IMR-90 (cell line): ENCODE measurements at regions not wholly inside any gene's neighbourhood (a gene's known extent, or its start where the extent isn't known, plus 50 kb on each side); places are given as distances from the start of the nearest gene placed in this dataset.

ENCODE experiments used
- ATAC-seq: fragments of 200-7000 bp; cut with Tn5 transposase; 2 replicates; pipeline ENCODE4 v1.9.1; 2020; ENCODE audit warnings: low read depth, mild to moderate bottlenecking, moderate library complexity
- BruUV-seq: library from RNA; stranded (reverse); fragments of 400-500 nt; replicated peaks from 2 replicates; lab custom pipeline; 2021; lab: Mats Ljungman, UMichigan
- CTCF ChIA-PET: fragments of 300-600 bp; formaldehyde crosslinking; extraction: SDS; loops from one replicate; lab custom pipeline; 2021; ENCODE audit warnings: antibody characterized with exemption; lab: Yijun Ruan, JAX
- POLR2A ChIA-PET: fragments of 300-600 bp; sonication (Branson Sonifier 250); formaldehyde crosslinking; loops from one replicate; lab custom pipeline; 2022; ENCODE audit warnings: antibody characterized with exemption; ENCODE audit not compliant: unreplicated experiment; lab: Charles Lee
- DNase-seq: peaks from one replicate; pipeline ENCODE4 v3.0.0; 2013
- H2AFZ ChIP-seq: replicated peaks from 2 replicates; pipeline ENCODE3; 2013; ENCODE audit warnings: low read length, mild to moderate bottlenecking; ENCODE audit not compliant: poor library complexity
- H2AK5ac ChIP-seq: 2 replicates; pipeline ENCODE4 v1.6.1; 2013; ENCODE audit warnings: low read depth, low read length, inconsistent platforms
- H2AK9ac ChIP-seq: replicated peaks from 2 replicates; pipeline ENCODE3; 2013; ENCODE audit warnings: mild to moderate bottlenecking, low read depth, low read length, moderate library complexity; ENCODE audit not compliant: poor library complexity
- H2BK120ac ChIP-seq: 2 replicates; pipeline ENCODE4 v1.6.1; 2013; ENCODE audit warnings: low read depth, low read length, inconsistent platforms
- H2BK15ac ChIP-seq: 3 replicates; pipeline ENCODE4 v1.6.1; 2013; ENCODE audit warnings: low read depth, low read length, inconsistent platforms
- H2BK20ac ChIP-seq: 2 replicates; pipeline ENCODE4 v1.6.1; 2013; ENCODE audit warnings: low read depth, mild to moderate bottlenecking, inconsistent platforms, low read length, moderate library complexity
- H2BK5ac ChIP-seq: 2 replicates; pipeline ENCODE4 v1.6.1; 2013; ENCODE audit warnings: mild to moderate bottlenecking, low read depth, low read length, inconsistent platforms; ENCODE audit not compliant: poor library complexity, severe bottlenecking
- H3K14ac ChIP-seq: replicated peaks from 2 replicates; pipeline ENCODE4 v1.6.1; 2013; ENCODE audit warnings: low read depth, low read length, inconsistent platforms
- H3K18ac ChIP-seq: 2 replicates; pipeline ENCODE4 v1.6.1; 2013; ENCODE audit warnings: low read depth, low read length, control low read depth
- H3K23ac ChIP-seq: 2 replicates; pipeline ENCODE4 v1.6.1; 2013; ENCODE audit warnings: low read depth, low read length, inconsistent platforms
- H3K27ac ChIP-seq: 2 replicates; pipeline ENCODE4 v1.5.1; 2013; ENCODE audit warnings: mild to moderate bottlenecking, control low read depth, low read length; ENCODE audit not compliant: insufficient read depth
- H3K27me3 ChIP-seq: 2 replicates; pipeline ENCODE4 v1.6.1; 2013; ENCODE audit warnings: low read length; ENCODE audit not compliant: control insufficient read depth, insufficient read depth
- H3K36me3 ChIP-seq: 2 replicates; pipeline ENCODE4 v1.6.1; 2013; ENCODE audit warnings: low read length, mixed read lengths; ENCODE audit not compliant: control insufficient read depth, insufficient read depth
- H3K4ac ChIP-seq: 2 replicates; pipeline ENCODE4 v1.6.1; 2013; ENCODE audit warnings: low read depth, low read length, inconsistent platforms
- H3K4me1 ChIP-seq: 2 replicates; pipeline ENCODE4 v1.6.1; 2013; ENCODE audit warnings: low read length, mixed read lengths; ENCODE audit not compliant: control insufficient read depth, insufficient read depth
- H3K4me2 ChIP-seq: 2 replicates; pipeline ENCODE4 v1.6.1; 2013; ENCODE audit warnings: low read depth, mild to moderate bottlenecking, control low read depth, low read length, moderate library complexity
- H3K4me3 ChIP-seq: 2 replicates; pipeline ENCODE4 v1.5.1; 2013; ENCODE audit warnings: low read depth, mild to moderate bottlenecking, control low read depth, low read length, moderate library complexity; ENCODE audit not compliant: insufficient read depth
- H3K56ac ChIP-seq: 2 replicates; pipeline ENCODE4 v1.6.1; 2013; ENCODE audit warnings: low read length, inconsistent platforms; ENCODE audit not compliant: insufficient read depth; ENCODE audit errors: extremely low read depth
- H3K79me1 ChIP-seq, 2 experiments: 2 replicates each; pipeline ENCODE4 v1.6.1; 2013; ENCODE audit warnings: low read length in 2 of 2, inconsistent platforms in 1 of 2, low read depth in 1 of 2
- H3K9ac ChIP-seq: 2 replicates; pipeline ENCODE4 v1.6.1; 2013; ENCODE audit warnings: low read depth, low read length, control low read depth
- H3K9me1 ChIP-seq: 2 replicates; pipeline ENCODE4 v1.6.1; 2013; ENCODE audit warnings: low read length, inconsistent platforms; ENCODE audit not compliant: insufficient read depth
- H3K9me3 ChIP-seq: 2 replicates; pipeline ENCODE4 v1.6.1; 2013; ENCODE audit warnings: low read length; ENCODE audit not compliant: control insufficient read depth, insufficient read depth
- H4K20me1 ChIP-seq: 2 replicates; pipeline ENCODE4 v1.6.1; 2013; ENCODE audit warnings: low read length, inconsistent platforms; ENCODE audit not compliant: insufficient read depth
- H4K5ac ChIP-seq: 2 replicates; pipeline ENCODE4 v1.6.1; 2013; ENCODE audit warnings: mild to moderate bottlenecking, low read depth, low read length, control low read depth
- H4K8ac ChIP-seq, 2 experiments: 2 replicates each; pipeline ENCODE4 v1.6.1; 2013; ENCODE audit warnings: low read depth in 2 of 2, low read length in 2 of 2, control low read depth in 1 of 2, inconsistent platforms in 1 of 2
- H4K91ac ChIP-seq: 2 replicates; pipeline ENCODE4 v1.6.1; 2013; ENCODE audit warnings: low read depth, low read length, inconsistent platforms; ENCODE audit not compliant: insufficient read depth
- BHLHE40 ChIP-seq: fragments of 150-350 bp; IDR thresholded peaks from 2 replicates; pipeline ENCODE4 v1.6.1; 2016; ENCODE audit warnings: mild to moderate bottlenecking, low read depth, low read length
- CTCF ChIP-seq: conservative IDR thresholded peaks from 2 replicates; pipeline ENCODE4 v1.5.1; 2012; ENCODE audit warnings: mild to moderate bottlenecking, low read depth, low read length, improper control_type of control experiment
- POLR2A ChIP-seq: IDR thresholded peaks from 2 replicates; pipeline ENCODE4 v1.6.1; 2012; ENCODE audit warnings: mild to moderate bottlenecking, low read depth, low read length
- RAD21 ChIP-seq: IDR thresholded peaks from 2 replicates; pipeline ENCODE4 v1.6.1; 2012; ENCODE audit warnings: low read length, improper control_type of control experiment
- WGBS, 2 experiments: methylation state at CpG; one replicate each; pipeline versions ENCODE4 v1.1.5 to v1.1.7; 2013; ENCODE audit warnings: missing lambda C conversion rate in 2 of 2; ENCODE audit not compliant: insufficient read length in 1 of 2; ENCODE audit errors: extremely low coverage in 2 of 2; 5-methylcytosine and 5-hydroxymethylcytosine counted together
- dilution Hi-C: fragments of 300-500 bp; cut with HindIII; formaldehyde crosslinking; loops from one replicate; pipeline ENCODE4 v1.14.3; 2018; ENCODE audit warnings: low sequenced_read_pairs; ENCODE audit not compliant: unreplicated experiment
- in situ Hi-C: fragments of 300-500 bp; cut with MboI; formaldehyde crosslinking; loops from 3 replicates; pipeline ENCODE4 v1.14.3; 2019; ENCODE audit warnings: low sequenced_read_pairs, inconsistent platforms, mixed read lengths
- intact Hi-C: fragments of 100-400 bp; cut with micrococcal nuclease; formaldehyde crosslinking; loops from 2 replicates; pipeline ENCODE4 v1.10.0; 2022

- CTCF ChIA-PET: no interaction called here
- ATAC-seq: no peak
Measured at GRCh38 chr22:22092974-22093373, 110.4 kb upstream of the TOP3B start.

More at GRCh38 chr22:22092974-22093373, 110.4 kb upstream of the TOP3B start:
- no peaks in the 10 kb centered on the region for H3K79me1 ChIP-seq
- no CpG with 5 or more reads among the region's 1 CpG for WGBS, 2 experiments
- in situ Hi-C loops (no loop called here), intact Hi-C loops (no loop called here), dilution Hi-C loops (no loop called here)
- no peak overlapping the region for H3K4me2 ChIP-seq
- no peak overlapping the region for H2BK5ac ChIP-seq
- H3K36me3 ChIP-seq: no peaks in the 10 kb centered on the region
- peak overlapping the region; percentile 25; the same call in 1 of the 2 replicates for H4K5ac ChIP-seq
- no peak overlapping the region for H2BK20ac ChIP-seq
- H3K9ac ChIP-seq: no peak overlapping the region
- no peak for DNase-seq
- H3K4ac ChIP-seq: 0 out of 2 replicates have a peak overlapping the region, but pooled peaks have one; percentile 17
- TF ChIP-seq POLR2A (no peak), BHLHE40 (no peak), RAD21 (no peak), CTCF (no peak)
- H2BK15ac ChIP-seq: peak overlapping the region; percentile 82; the same call in 1 of the 3 replicates
- H3K4me3 ChIP-seq: no peak overlapping the region
- peak overlapping the region; percentile 32; the same call in 1 of the 2 replicates for H3K14ac ChIP-seq
- peaks cover 18% of the 10 kb centered on the region for H3K4me1 ChIP-seq
- H2AFZ ChIP-seq: no peak overlapping the region
- no peak overlapping the region for H2BK120ac ChIP-seq
- no peak overlapping the region for H4K91ac ChIP-seq
- no peak overlapping the region for H3K56ac ChIP-seq
- no peak overlapping the region for H2AK9ac ChIP-seq
- peaks cover 4% of the 10 kb centered on the region; the same call in 1 of the 2 replicates for H3K9me3 ChIP-seq
- H4K20me1 ChIP-seq: no peaks in the 10 kb centered on the region
- BruUV-seq: no TSS peak
- H4K8ac ChIP-seq: no peak overlapping the region
- H3K18ac ChIP-seq: peak overlapping the region; percentile 92; the same call in 1 of the 2 replicates
- peak overlapping the region; percentile 40; the same call in 1 of the 2 replicates for H3K23ac ChIP-seq
- peak overlapping the region; percentile 70; the same call in 1 of the 2 replicates for H2AK5ac ChIP-seq
- no peak overlapping the region for H3K27ac ChIP-seq
- peaks cover 5% of the 10 kb centered on the region for H3K27me3 ChIP-seq
- H3K9me1 ChIP-seq: peaks cover 8% of the 10 kb centered on the region; the same call in 1 of the 2 replicates
- POLR2A ChIA-PET: no interaction called here
